H9 (cell line): ENCODE measurements at regions not wholly inside any gene's neighbourhood (a gene's known extent, or its start where the extent isn't known, plus 50 kb on each side); places are given as distances from the start of the nearest gene placed in this dataset.
A peak's percentile ranks its signal among the peaks of the same experiment; 100 is the strongest.

Source experiments
- DNase-seq: peaks from one replicate; pipeline ENCODE4 v3.0.0-alpha.2; 2017
- H2AFZ ChIP-seq: one replicate; pipeline ENCODE4 v1.6.1; 2013; ENCODE audit warnings: mild to moderate bottlenecking, low read length, control low read depth, moderate library complexity
- H2AK5ac ChIP-seq: 2 replicates; pipeline ENCODE4 v1.6.1; 2013; ENCODE audit warnings: low read length, control low read depth, mixed read lengths; ENCODE audit not compliant: insufficient read length
- H2BK120ac ChIP-seq: one replicate; pipeline ENCODE4 v1.6.1; 2013; ENCODE audit warnings: low read depth, mild to moderate bottlenecking, low read length, control low read depth, inconsistent platforms; ENCODE audit not compliant: poor library complexity, severe bottlenecking
- H2BK12ac ChIP-seq: 2 replicates; pipeline ENCODE4 v1.6.1; 2013; ENCODE audit warnings: low read length, control low read depth, mixed read lengths, low read depth; ENCODE audit not compliant: insufficient read length
- H2BK15ac ChIP-seq: 2 replicates; pipeline ENCODE4 v1.6.1; 2013; ENCODE audit warnings: low read depth, low read length, control low read depth
- H2BK20ac ChIP-seq: one replicate; pipeline ENCODE4 v1.6.1; 2013; ENCODE audit warnings: low read depth, mild to moderate bottlenecking, low read length, control low read depth, inconsistent platforms; ENCODE audit not compliant: poor library complexity, severe bottlenecking
- H2BK5ac ChIP-seq: 2 replicates; pipeline ENCODE4 v1.6.1; 2013; ENCODE audit warnings: low read length, control low read depth, mixed read lengths; ENCODE audit not compliant: insufficient read length
- H3K14ac ChIP-seq: 2 replicates; pipeline ENCODE4 v1.6.1; 2013; ENCODE audit warnings: low read length, control low read depth; ENCODE audit not compliant: insufficient read depth
- H3K18ac ChIP-seq: 2 replicates; pipeline ENCODE4 v1.6.1; 2013; ENCODE audit warnings: low read depth, mild to moderate bottlenecking, mixed read lengths, low read length, control low read depth; ENCODE audit not compliant: insufficient read length
- H3K23ac ChIP-seq: 2 replicates; pipeline ENCODE4 v1.6.1; 2013; ENCODE audit warnings: low read length, control low read depth, mixed read lengths, low read depth; ENCODE audit not compliant: insufficient read length
- H3K23me2 ChIP-seq: 2 replicates; pipeline ENCODE4 v1.6.1; 2013; ENCODE audit warnings: low read depth, mild to moderate bottlenecking, mixed read lengths, low read length, control low read depth; ENCODE audit not compliant: insufficient read length, poor library complexity, severe bottlenecking
- H3K27ac ChIP-seq: 2 replicates; pipeline ENCODE4 v1.5.1; 2013; ENCODE audit warnings: low read length, control low read depth, mixed read lengths, low read depth; ENCODE audit not compliant: insufficient read length
- H3K27me3 ChIP-seq: 2 replicates; pipeline ENCODE4 v1.6.1; 2013; ENCODE audit warnings: low read length, control low read depth, inconsistent platforms; ENCODE audit not compliant: insufficient read depth
- H3K4ac ChIP-seq: 2 replicates; pipeline ENCODE4 v1.6.1; 2013; ENCODE audit warnings: low read depth, mild to moderate bottlenecking, control low read depth, inconsistent platforms, low read length, moderate library complexity
- H3K4me1 ChIP-seq: 2 replicates; pipeline ENCODE4 v1.6.1; 2013; ENCODE audit warnings: low read length, control low read depth, inconsistent platforms; ENCODE audit not compliant: insufficient read depth
- H3K4me2 ChIP-seq: 2 replicates; pipeline ENCODE4 v1.6.1; 2013; ENCODE audit warnings: low read length, control low read depth, mixed read lengths; ENCODE audit not compliant: insufficient read length, insufficient read depth
- H3K56ac ChIP-seq: 2 replicates; pipeline ENCODE4 v1.6.1; 2013; ENCODE audit warnings: low read depth, mild to moderate bottlenecking, mixed read lengths, low read length, control low read depth; ENCODE audit not compliant: insufficient read length
- H3K79me1 ChIP-seq: 2 replicates; pipeline ENCODE4 v1.6.1; 2013; ENCODE audit warnings: low read depth, mild to moderate bottlenecking, moderate library complexity, low read length, control low read depth, inconsistent platforms; ENCODE audit not compliant: insufficient read depth, poor library complexity, severe bottlenecking
- H3K79me2 ChIP-seq: 2 replicates; pipeline ENCODE4 v1.6.1; 2013; ENCODE audit warnings: low read length, control low read depth, inconsistent platforms; ENCODE audit not compliant: insufficient read depth
- H3K9ac ChIP-seq: 2 replicates; pipeline ENCODE4 v1.6.1; 2013; ENCODE audit warnings: low read length, control low read depth, mixed read lengths; ENCODE audit not compliant: insufficient read length; ENCODE audit errors: extremely low read depth
- H3K9me3 ChIP-seq: one replicate; pipeline ENCODE4 v1.6.1; 2013; ENCODE audit warnings: low read depth, low read length, inconsistent platforms; ENCODE audit not compliant: control insufficient read depth
- H3T11ph ChIP-seq: one replicate; pipeline ENCODE4 v1.6.1; 2013; ENCODE audit warnings: mild to moderate bottlenecking, low read length, control low read depth, inconsistent platforms
- H4K20me1 ChIP-seq: one replicate; pipeline ENCODE4 v1.6.1; 2013; ENCODE audit not compliant: control insufficient read depth, insufficient read length, insufficient read depth
- H4K5ac ChIP-seq: 2 replicates; pipeline ENCODE4 v1.6.1; 2013; ENCODE audit warnings: low read depth, mild to moderate bottlenecking, mixed read lengths, low read length, control low read depth; ENCODE audit not compliant: insufficient read length
- H4K8ac ChIP-seq: replicated peaks from 2 replicates; pipeline ENCODE4 v1.6.1; 2013; ENCODE audit warnings: low read length, control low read depth, mixed read lengths, low read depth; ENCODE audit not compliant: insufficient read length
- H4K91ac ChIP-seq: 2 replicates; pipeline ENCODE4 v1.6.1; 2013; ENCODE audit warnings: low read depth, mild to moderate bottlenecking, moderate library complexity, mixed read lengths, low read length, control low read depth; ENCODE audit not compliant: insufficient read length
- H3K27ac Mint-ChIP-seq, 3 experiments: 2 replicates in 2 of 3; 3 replicates in 1 of 3; pipeline ENCODE4 v1.8.0; 2020 to 2021; ENCODE audit warnings: mixed read lengths in 3 of 3, mild to moderate bottlenecking in 1 of 3, moderate library complexity in 1 of 3
- H3K27me3 Mint-ChIP-seq: 2 replicates; pipeline ENCODE4 v1.8.0; 2021; ENCODE audit warnings: low read depth, mild to moderate bottlenecking, moderate library complexity, mixed read lengths
- H3K36me3 Mint-ChIP-seq, 3 experiments: 2 replicates in 2 of 3; 3 replicates in 1 of 3; pipeline ENCODE4 v1.8.0; 2020 to 2021; ENCODE audit warnings: low read depth in 3 of 3, mixed read lengths in 3 of 3; ENCODE audit not compliant: insufficient read depth in 1 of 3
- H3K4me1 Mint-ChIP-seq, 2 experiments: 2 replicates each; pipeline ENCODE4 v1.8.0; 2020; ENCODE audit warnings: mixed read lengths in 2 of 2
- H3K4me3 Mint-ChIP-seq, 2 experiments: 2 replicates in 1 of 2; 3 replicates in 1 of 2; pipeline ENCODE4 v1.8.0; 2020 to 2021; ENCODE audit warnings: mild to moderate bottlenecking in 2 of 2, mixed read lengths in 2 of 2, moderate library complexity in 1 of 2
- H3K9me3 Mint-ChIP-seq, 2 experiments: 2 replicates in 1 of 2; 3 replicates in 1 of 2; pipeline ENCODE4 v1.8.0; 2020; ENCODE audit warnings: mild to moderate bottlenecking in 2 of 2, mixed read lengths in 2 of 2, moderate library complexity in 1 of 2
- CTCF ChIP-seq: fragments of 200-600 bp; sonication (generic); conservative IDR thresholded peaks from 3 replicates; pipeline ENCODE4 v1.8.0; 2021; ENCODE audit warnings: antibody characterized with exemption, mild to moderate bottlenecking
- WGBS: extraction: QIAGEN DNeasy Blood & Tissue Kit; methylation state at CpG from one replicate; pipeline ENCODE4 v1.1.7; 2013; ENCODE audit warnings: missing lambda C conversion rate, low lambda C conversion rate, mixed read lengths; ENCODE audit not compliant: insufficient read length; ENCODE audit errors: extremely low coverage; 5-methylcytosine and 5-hydroxymethylcytosine counted together

DNA sequence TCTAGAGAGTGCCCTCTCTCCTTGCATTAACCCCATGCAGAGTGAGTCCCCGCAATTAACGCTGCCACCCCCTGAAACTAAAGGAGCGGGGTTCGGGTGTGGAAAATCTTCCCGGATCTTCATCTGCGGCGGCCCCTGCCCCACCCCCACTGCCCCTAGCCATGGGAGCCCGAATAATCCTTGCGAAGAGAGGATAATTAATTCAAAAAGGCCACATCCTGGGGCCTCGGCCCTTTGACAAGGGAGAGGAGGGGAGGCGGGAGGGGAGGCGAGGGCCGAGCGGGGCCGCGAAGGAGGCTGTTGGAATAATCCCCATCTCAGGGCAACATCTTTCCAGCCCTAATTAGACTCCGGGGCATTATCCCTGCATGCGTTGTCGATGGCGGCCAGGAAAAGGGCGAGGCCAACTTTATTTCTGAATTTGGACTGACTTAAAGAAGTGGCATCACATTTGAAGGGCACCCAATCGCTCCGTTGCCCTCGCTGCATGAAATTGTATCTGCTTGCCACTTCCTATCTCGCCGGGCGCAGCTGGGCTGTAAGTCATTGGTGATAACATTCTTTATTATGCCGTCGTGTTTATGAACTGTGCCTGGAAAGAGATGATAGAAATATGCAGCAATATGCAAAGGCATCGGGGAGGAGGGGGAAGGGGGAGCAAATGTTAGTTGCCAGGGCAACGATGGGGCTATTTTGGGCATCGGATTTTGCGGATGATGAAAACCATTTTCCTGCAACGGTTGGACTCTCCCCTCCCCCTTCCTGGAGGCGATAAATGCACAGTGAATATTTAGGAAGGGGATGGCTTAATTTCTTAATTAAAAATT is 387.1 kb upstream of the TNRC6C start:
- Histone ChIP-seq H4K8ac (no peak overlapping the region), H3K14ac (no peak overlapping the region), H4K20me1 (no peaks in the 10 kb centered on the region), H3K79me1 (no peaks in the 10 kb centered on the region), H3K79me2 (no peaks in the 10 kb centered on the region), H3K27me3 (no peaks in the 10 kb centered on the region; the same call in 1 of the 2 replicates), H2BK5ac (no peak overlapping the region), H3T11ph (no peak overlapping the region), H2BK20ac (no peak overlapping the region), H3K4me1 (peaks cover 4% of the 10 kb centered on the region), H3K4me2 (peak overlapping the region; percentile 45), H2BK12ac (no peak overlapping the region), H2BK15ac (no peak overlapping the region), H2AK5ac (no peak overlapping the region), H3K23me2 (no peaks in the 10 kb centered on the region), H2BK120ac (no peak overlapping the region), H3K4ac (no peak overlapping the region), H3K23ac (no peak overlapping the region), H3K56ac (no peak overlapping the region), H2AFZ (no peak overlapping the region), H3K18ac (no peak overlapping the region), H4K5ac (no peak overlapping the region), H4K91ac (no peak overlapping the region), H3K9ac (no peak overlapping the region), H3K9me3 (no peaks in the 10 kb centered on the region), H3K27ac (no peak overlapping the region)
- Mint-ChIP-seq H3K27ac (no peak overlapping the region), H3K4me3 (peak overlapping the region in 1 of 2 experiments; percentile 74; a peak in 3 of 5 replicates), H3K36me3 (peaks cover 0 to 3% (median 0%) of the 10 kb centered on the region in 3 experiments; a peak in 1 of 7 replicates), H3K27me3 (peaks cover 46% of the 10 kb centered on the region), H3K9me3 (no peaks in the 10 kb centered on the region; a peak in 1 of 5 replicates), H3K4me1 (peaks cover 13 to 14% of the 10 kb centered on the region in 2 experiments)
- WGBS = no CpG with 5 or more reads among the region's 35 CpGs
- TF ChIP-seq CTCF = no peak
- DNase-seq = no peak
